H54 (cell line): ENCODE measurements at regions not wholly inside any gene's neighbourhood (a gene's known extent, or its start where the extent isn't known, plus 50 kb on each side); places are given as distances from the start of the nearest gene placed in this dataset.
A peak's percentile ranks its signal among the peaks of the same experiment; 100 is the strongest.

Source experiments
- DNase-seq: peaks from one replicate; pipeline ENCODE4 v3.0.0; 2011; ENCODE audit warnings: low spot score, mixed read lengths; ENCODE audit not compliant: insufficient read length
- FAIRE-seq: peaks from 3 replicates; lab custom pipeline; 2011; peaks lifted over from hg19 to GRCh38; lab: Jason Lieb, UNC
- POLR2A ChIP-seq: IDR thresholded peaks from 2 replicates; pipeline ENCODE4 v1.6.1; 2011; ENCODE audit warnings: low read depth, mild to moderate bottlenecking, low read length

- DNase-seq (no peak), FAIRE-seq (no peak)
- no peak for TF ChIP-seq POLR2A
Observed at GRCh38 chr10:124186956-124187355, 93.6 kb upstream of the CHST15 start.

GRCh38 chr10:124185084-124185483, 91.7 kb upstream of the CHST15 start:
- DNase-seq = no peak
- TF ChIP-seq POLR2A = no peak
- no peak for FAIRE-seq

GRCh38 chr10:124184208-124184830, 90.9 kb upstream of the CHST15 start:
- no peak for TF ChIP-seq POLR2A
- FAIRE-seq (no peak), DNase-seq (no peak)

GRCh38 chr10:124183617-124184016, 90.2 kb upstream of the CHST15 start:
- no peak for FAIRE-seq

GRCh38 chr10:124182088-124182541, 88.7 kb upstream of the CHST15 start:
- DNase-seq (no peak), FAIRE-seq (no peak)
- no peak for TF ChIP-seq POLR2A

More at GRCh38 chr10:124183617-124184016, 90.2 kb upstream of the CHST15 start:
- TF ChIP-seq POLR2A = no peak
- no peak for DNase-seq

GRCh38 chr10:124181656-124182055, 88.3 kb upstream of the CHST15 start:
- FAIRE-seq = no peak
- TF ChIP-seq POLR2A = no peak
- no peak for DNase-seq

GRCh38 chr10:124180947-124181549, 87.7 kb upstream of the CHST15 start:
- no peak for FAIRE-seq
- no peak for TF ChIP-seq POLR2A
- peak; percentile 23 for DNase-seq

GRCh38 chr10:124180044-124180745, 86.8 kb upstream of the CHST15 start:
- DNase-seq (no peak), FAIRE-seq (no peak)
- no peak for TF ChIP-seq POLR2A

GRCh38 chr10:124179308-124180043, 86.1 kb upstream of the CHST15 start:
- TF ChIP-seq POLR2A = no peak
- DNase-seq (no peak), FAIRE-seq (no peak)

- no peak for TF ChIP-seq POLR2A
- no peak for FAIRE-seq
- no peak for DNase-seq
Observed at GRCh38 chr10:124177180-124177518, 83.8 kb upstream of the CHST15 start.

- DNase-seq (no peak), FAIRE-seq (no peak)
- no peak for TF ChIP-seq POLR2A
Observed at GRCh38 chr10:124176349-124177179, 83.2 kb upstream of the CHST15 start.

GRCh38 chr10:124175701-124176348, 82.4 kb upstream of the CHST15 start:
- FAIRE-seq (no peak), DNase-seq (no peak)
- TF ChIP-seq POLR2A = no peak
